GM18868 (cell line): ENCODE measurements at regions not wholly inside any gene's neighbourhood (a gene's known extent, or its start where the extent isn't known, plus 50 kb on each side); places are given as distances from the start of the nearest gene placed in this dataset.

Experiments used
- ATAC-seq: cut with Tn5 transposase; IDR thresholded peaks from one replicate; pipeline ENCODE4 v1.9.1; 2021; ENCODE audit warnings: mild to moderate bottlenecking, moderate library complexity; ENCODE audit not compliant: unreplicated experiment

DNA sequence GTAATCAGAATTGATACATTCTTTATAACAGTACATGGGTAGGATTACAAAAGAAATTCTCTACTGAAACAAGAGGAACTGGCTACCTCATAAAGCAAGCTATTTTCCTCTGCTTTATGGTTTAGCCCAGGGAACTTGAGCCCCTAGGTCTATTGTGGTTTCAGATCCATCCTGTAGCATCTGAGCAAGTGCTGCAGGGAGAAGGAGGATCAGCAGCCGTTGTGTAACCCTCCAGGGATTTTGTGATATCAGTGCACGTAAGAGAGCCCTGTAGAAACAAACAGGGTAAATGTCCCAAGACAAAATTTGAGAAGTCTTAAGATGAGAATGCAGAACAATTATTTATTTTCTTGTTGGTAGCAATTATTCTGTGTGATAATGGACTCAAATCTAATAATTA lies 165.2 kb upstream of the DEFB112 start:
- no peak for ATAC-seq

DNA sequence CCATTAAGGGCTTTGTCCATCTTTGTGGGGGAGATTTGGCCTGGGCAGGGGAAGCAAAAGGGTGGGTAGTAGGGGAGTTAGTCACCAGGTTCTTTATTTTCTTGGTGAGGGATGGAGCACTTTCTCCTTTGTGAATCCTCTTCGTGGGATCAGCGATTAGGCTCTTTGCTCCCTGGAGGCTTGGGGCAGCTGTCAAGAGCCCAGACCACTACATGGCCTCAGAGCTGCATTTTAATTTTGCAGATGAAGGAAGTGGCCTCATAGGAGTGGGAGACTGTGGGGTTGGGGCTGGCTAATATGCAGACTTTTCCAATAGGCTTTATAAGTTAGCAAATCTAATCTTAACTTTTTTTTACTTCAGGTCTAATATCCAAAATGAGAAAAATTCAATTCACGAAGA lies 168.1 kb upstream of the DEFB112 start:
- ATAC-seq: no peak

DNA sequence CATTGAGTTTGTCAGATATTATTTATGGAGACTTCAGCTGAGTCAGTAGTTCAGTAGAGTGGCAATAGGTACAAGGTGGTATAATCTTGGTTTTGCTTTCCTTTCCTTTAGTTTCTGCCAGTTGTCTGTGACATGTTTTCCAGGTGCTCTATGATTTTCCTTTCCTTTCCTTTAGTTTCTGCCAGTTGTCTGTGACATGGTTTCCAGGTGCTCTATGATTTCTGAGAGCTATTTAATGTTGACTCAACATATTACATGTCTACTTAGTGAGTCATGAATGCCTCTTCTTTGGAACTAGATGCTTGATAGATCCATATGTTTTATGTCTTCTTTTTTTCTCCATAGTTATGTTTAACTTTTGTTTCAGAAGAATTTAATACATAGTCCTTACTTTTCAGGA lies 186.4 kb upstream of the DEFB112 start:
- ATAC-seq: no peak

DNA sequence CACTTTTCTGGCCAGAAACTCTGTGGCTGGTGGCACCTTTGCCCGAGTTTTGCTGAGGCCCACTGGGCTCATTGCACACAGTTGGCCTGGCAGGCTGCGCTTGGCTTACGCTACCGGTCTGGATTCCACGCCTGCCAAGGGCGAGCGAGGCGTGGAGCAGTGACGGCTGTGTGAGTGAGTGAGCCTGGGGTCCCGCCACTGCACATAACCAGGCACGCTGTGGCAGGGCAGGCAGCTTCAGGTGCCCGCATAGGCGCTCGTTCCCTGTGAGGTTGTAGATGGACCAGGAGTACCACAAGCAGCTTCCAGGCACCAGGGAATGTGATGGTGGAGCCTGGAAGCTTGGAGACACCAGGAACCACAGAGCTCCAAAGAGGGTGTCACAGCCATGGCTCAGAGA lies 190.1 kb upstream of the DEFB112 start:
- ATAC-seq: no peak

DNA sequence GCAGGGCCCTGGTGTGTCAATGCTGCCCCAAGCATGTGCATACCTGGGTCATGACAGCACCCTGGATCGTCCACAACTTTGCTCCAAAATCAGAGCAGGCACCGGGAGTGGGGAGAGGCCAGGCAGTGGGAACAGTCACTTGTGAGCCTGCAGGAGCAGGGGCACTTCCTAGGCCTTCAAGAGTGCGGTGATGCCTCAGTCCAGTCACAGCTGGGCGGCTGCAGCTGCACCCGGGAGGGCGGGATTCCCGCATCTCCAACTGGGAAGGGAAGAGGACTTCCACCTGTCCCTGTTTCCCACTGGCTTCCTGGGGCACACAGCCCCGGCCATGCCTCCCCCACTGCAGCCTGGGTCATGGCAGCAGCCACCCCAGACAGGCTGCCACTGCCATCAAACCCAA lies 191.3 kb upstream of the DEFB112 start:
- no peak for ATAC-seq

DNA sequence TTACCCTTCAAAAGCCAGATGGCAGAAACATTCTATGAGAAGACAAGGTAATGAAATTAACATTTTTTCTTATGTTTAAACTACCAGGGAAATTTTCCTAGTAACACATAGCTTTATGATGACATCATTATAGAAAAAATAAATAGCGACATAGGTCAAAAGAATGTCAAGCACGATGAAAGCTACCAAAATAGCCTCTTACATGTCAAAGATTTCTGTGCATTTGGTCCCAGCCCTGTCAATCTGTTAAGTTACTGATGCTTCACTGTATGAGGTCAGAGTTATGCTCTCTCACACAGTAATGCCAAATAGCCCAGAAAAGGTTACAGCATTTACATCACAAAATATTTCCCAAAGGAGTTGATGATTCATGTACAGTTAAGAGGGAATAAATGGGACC lies 199.8 kb upstream of the DEFB112 start:
- no peak for ATAC-seq

DNA sequence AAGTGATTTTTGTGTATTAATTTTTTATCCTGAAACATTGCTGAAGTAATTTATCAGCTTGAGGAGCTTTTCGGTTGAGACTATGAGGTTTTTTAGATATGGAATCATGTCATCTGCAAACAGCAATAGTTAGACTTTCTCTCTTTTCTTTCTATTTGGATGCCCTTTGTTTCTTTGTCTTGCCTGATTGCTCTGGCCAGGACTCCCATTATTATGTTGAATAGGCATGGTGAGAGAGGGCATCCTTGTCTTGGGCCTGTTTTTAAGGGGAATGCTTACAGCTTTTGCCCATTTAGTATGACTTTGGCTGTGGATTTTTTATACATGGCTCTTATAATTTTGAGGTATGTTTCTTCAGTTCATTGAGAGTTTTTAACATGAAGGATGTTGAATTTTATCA lies 207.6 kb upstream of the DEFB112 start:
- no peak for ATAC-seq

DNA sequence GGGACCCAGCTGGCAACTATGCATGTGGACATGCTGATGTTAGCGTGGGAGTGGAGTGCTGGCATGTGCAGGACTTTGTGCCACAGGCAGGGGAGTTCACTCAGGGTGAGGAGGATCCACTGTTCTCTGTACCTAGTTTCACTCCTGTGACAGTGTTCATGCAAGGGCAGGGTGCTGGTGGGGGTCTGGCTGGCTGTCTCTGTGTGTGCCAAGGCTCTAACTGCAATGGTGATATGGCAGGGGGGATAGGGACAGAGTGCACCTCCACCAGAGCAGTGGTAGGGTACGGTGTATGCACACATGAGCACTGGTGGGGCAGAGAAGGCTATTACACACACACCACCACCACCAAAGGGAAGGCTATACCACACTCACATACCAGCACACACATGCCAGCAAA lies 210.2 kb upstream of the DEFB112 start:
- no peak for ATAC-seq

DNA sequence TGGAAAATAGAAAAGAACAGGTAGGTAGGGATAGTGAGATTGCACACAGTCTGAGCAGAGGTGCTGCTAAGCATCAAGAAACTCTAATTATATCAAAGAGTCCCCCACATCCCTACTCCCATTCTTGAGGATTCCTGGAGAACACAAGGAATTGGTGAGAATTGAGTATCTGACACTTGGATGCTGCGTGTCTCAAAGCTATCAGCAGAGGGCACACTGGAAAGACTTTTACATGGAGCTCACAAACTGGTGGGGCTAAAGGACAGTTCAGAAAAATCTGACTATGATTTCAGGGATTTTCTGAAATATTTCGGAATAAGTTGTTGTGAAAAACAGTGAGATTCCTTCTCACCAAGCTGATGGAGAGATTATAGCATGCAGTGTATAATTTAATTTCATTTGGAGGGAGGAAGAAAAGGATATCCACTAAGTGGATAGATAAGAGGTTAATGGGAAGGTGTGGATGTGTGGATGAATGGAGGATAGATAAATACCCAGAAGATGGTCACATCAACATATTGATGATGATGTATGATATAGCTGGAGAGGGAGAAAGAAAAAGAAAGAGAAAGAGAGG lies 215.4 kb upstream of the DEFB112 start:
- no peak for ATAC-seq

DNA sequence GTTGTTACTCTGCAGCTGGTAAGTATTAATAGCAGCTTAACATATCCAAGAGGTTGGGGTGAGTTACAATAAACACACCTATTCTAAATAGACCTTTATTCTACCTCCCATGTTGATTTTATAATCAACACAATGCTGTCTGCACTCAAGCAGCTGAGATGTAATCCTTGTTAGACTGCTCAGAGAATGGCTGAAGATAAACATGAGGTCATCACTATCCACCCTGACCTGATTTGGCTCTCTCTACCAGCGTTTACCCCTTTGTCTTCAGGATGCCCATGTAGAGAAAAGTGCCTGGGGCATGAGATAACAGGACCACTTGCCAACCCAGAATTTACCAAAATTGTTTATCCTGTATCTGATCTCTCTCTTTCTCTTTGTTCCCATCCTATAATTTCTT lies 220.7 kb upstream of the DEFB112 start:
- ATAC-seq: no peak

DNA sequence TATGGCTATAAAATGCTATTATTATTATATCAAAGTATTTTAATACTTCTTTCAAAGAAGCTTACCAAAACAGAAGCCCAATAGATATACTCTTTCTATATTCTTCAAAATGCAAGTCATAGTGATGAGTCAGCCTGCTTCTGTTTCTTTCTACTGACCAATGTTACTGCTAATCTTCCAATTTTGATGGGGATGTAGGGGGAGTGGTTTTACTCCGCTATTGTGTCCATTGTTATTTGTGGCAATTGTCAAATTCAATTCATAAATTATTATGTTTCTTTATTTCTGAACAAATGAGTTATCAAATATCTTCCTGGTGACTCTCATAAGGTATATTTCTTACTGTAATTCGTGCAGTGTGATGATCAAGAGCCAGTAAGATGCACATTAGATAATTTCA lies 221.5 kb upstream of the DEFB112 start:
- no peak for ATAC-seq

DNA sequence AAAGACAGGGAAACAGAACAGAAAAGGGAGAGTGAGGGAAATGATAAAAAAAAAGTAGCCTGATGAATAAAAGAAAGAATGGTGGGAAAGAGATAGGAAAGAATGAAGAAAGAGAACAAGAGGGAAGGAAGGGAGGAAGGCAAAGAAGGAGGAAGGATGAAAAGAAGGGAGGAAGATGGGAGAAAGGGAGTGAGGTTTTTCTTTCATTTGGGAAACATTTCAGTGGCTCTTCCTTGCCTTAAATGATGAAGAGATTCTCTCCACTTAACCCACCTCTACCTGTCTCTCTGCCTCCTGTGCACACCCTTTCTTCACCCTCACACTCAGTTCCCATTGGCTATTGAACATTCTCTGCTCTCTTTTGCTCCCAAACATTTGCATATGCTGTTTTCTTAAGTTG lies 222.1 kb upstream of the DEFB112 start:
- no peak for ATAC-seq

DNA sequence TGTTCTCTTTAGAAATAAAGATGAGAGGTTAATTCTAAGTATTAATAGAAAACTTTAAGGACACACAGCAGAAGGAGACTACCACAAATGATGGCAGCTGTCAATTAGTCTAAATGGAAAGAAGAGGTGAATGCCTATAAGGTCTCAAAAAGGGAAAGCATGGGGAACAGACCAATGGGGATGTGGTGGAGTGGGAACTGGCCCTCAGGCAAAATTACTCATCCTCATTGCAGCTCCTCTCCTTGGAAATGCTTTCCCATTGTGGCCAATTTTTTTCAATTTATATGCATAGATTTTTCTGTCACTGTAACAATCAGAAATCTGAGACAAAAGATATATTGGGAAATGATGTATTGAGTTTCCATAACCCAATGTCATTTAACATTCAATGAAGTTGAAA lies 222.9 kb upstream of the DEFB112 start:
- no peak for ATAC-seq

DNA sequence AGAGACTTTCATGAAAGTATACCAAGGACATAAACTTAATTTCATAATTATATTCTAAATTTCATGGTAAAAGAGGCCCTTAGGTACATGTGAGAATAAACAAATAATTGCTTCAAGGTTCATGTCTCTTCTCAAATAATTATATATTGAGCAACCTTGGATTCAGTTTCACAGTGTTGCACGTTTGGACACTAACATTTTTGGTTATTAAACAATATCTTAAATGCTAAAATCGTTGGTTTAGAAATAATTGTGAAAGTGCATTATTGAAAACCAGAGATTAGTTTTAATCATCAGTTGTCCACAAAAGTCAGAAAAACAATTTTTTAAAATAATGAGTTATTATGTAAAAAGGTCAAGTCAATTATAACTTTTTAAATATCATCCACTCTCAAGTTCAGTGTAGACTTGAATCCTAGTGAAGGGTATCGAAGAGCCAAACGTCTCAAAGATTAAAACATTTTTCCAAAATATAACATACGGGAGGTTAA lies 227.1 kb upstream of the DEFB112 start:
- ATAC-seq: no peak

DNA sequence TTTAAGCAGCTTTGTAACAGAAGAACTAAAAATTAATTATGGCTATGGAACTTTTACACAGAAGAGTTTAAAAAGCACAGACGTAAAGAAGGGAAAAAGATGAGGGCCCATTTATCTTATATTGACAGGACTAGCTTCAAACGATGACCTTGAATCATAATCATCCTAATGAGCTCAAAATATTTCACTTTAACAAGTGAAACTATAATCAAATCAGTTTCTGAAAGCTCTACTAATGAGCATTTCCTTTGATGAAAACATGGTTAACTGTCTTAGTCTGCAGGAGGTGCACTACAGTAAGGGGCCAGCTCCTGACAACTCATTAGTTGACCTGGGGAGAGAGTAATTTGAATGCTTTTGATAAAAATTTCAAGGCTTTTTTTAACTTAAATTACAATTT lies 228.0 kb upstream of the DEFB112 start:
- ATAC-seq: no peak

DNA sequence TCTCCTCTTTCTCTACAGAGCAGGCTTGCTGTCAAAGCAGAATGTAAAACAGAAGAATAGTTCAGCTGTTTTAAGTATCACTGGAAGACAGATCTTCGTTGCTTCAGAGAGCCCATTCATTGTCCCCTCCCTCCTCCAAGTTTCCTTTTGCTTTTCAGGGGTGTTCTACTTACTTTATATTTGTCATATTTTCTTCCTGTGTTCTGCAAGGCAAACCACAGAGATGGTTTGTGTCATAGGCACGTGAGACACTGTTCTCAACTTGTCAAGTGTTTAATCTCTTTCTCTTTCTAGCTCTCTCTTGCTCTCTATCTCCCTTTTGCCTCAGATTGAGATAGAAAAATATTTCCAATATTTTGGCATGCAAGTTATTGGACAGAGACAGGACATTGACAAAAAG lies 228.9 kb upstream of the DEFB112 start:
- no peak for ATAC-seq

DNA sequence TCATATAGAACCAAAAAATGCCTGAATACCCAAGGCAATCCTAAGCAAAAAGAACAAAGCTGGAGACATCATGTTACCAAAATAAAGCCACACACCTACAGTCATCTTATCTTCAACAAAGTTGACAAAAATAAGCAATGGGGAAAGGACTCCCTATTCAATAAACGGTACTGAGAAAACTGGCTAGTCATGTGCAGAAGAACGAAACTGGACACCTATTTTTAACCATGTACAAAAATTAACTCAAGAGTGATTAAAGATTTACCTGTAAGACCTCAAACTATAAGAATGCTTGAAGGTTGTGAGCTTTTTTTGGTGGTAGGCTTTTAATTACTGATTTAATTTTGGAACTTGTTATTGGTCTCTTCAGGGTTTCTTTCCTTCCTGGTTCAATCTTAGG lies 236.0 kb upstream of the DEFB112 start:
- ATAC-seq: no peak

DNA sequence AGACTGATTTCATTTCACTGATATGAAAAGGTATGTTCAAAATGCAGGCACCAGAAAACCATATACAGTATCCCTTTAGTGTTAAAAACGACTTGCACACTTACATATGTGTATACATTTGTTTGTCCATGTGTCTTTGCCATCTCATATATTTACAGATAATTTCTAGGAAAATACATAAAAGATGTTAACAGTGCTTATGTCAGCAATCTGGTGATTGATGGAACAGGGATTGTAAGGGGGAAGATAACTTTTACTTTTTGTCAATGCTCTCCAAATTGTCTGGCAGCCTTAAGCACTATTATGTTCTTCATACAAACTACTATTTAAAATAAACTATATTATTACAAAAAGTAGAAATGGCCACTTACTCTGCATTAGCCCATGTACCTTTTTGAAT lies 238.5 kb upstream of the DEFB112 start:
- no peak for ATAC-seq

DNA sequence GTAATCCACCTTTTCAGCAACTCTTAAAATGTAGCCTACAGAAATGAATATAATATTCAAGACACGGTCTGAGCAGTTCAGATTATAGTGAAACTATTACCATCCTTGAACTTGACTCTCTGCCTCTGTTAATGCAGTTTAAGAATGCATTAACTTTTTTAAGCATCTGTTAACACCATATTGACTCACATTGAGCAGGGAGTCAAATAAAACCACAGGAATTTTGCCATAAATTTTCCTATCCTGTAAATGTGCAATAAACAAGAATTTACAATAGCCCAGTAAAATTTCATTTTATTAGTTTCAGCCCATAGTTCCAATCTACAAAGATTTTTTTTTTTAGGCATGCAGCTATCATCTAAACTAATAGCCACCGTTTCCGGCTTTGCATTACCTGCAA lies 239.2 kb upstream of the DEFB112 start:
- ATAC-seq: no peak

DNA sequence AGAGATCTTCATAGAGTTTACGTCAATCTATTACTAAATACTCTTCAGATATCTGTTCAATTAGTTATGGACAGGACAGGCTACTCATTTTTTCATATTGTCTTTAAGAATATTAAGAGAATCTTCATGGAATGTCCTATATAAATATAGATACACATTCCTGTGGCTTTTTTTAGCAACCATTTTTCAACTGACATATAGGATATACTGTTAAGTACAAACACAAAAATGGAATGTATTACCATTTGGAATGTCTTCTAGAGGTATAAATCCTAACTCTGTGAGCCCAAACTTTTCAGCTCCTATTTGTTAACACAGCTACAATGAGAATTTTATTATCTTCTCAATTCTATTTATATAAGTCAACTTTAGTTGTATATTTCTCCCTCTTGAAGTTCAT lies 239.6 kb upstream of the DEFB112 start:
- no peak for ATAC-seq

DNA sequence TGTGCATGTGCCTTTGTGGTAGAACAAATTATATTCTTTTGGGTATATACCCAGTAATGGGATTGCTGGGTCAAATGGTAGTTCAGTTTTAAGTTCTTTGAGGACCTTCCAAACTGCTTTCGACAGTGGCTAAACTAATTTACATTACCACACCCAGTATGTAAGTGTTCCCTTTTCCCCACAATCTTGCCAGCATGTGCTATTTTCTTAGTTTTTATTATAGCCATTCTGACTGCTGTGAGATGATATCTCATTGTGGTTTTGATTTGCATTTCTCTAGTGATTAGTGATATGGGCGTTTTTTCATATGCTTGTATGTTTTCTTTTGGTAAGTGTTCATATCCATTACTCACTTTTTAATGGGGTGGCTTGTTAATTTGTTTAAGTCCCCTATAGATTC lies 251.6 kb upstream of the DEFB112 start:
- ATAC-seq: no peak

DNA sequence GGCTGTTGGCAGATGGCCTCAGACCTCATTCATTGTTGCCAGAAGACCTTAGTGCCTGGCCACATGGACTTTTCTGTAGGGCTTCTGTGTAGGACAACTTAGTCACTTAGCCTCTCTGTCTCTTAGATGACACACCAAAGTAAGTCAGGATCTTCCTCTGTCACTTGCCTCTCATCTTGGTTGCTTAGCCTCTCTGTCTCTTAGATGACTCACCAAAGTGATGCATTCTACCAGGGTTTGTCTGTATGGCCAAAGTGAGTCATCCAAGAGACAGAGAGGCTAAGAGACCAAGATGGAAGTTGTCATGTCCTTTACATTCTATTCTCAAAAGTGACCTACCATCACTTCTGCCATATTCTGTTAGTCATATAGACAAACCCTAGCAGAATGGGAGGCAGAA lies 255.9 kb upstream of the DEFB112 start:
- no peak for ATAC-seq

DNA sequence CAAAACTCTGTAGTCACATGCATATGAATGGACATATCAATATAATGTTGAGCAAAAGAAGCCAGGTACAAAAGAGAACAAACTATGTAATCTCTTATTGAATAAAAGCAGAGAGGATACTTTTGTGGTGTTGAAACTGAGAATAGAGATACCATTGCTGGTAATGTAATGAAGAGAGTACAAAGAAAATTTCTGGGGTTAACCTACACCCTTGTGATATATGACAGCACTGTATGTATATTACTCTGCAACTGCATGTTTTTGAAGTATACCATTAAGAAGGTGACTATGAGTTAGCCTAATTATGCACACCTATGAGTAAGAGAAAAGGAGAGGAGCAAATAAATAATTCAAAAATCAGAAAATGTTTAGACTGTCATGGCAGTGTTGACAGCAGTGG lies 268.8 kb upstream of the DEFB112 start:
- no peak for ATAC-seq

DNA sequence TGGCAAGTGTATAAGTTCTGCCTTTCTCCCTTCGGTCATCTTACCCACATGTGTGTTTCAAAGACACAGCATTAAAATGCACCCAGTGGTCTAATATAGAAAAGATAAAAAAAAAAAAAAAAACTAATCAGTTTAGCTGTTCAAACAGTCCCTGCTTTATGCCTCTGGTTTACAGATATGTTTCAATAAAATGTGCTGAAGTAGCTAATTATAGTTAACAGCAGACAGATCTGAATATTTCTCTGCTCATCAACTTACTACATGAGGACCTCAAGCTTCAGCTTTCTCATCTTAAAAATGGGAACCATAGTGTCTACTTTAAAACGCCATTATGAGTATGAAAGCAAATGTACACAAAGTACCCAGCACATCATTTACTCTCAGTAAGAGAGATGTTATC lies 280.6 kb upstream of the DEFB112 start:
- ATAC-seq: no peak
